ENCODE measurements at regions not wholly inside any gene's neighbourhood (a gene's known extent, or its start where the extent isn't known, plus 50 kb on each side); places are given as distances from the start of the nearest gene placed in this dataset.
A peak's percentile ranks its signal among the peaks of the same experiment; 100 is the strongest.

GRCh38 chr19:30160426-30160825 is 211.8 kb upstream of the ZNF536 start:
- no peak overlapping the region for H3K27ac ChIP-seq (ENCODE audit: low read depth in 1 of 2, low read length in 2 of 2)
- H3K9ac ChIP-seq (ENCODE audit: low read depth in 1 of 2, low read length in 2 of 2): no peak overlapping the region
- peak; percentile 14 for DNase-seq (ENCODE audit: low spot score)
- 72% methylated on average over 9 of the region's 9 CpGs for WGBS
- H3K36me3 ChIP-seq (ENCODE audit: control insufficient read depth in 4 of 4, insufficient read depth in 3 of 4, low read depth in 1 of 4, low read length in 3 of 4): no peaks in the 10 kb centered on the region
- no peak overlapping the region for H3K4me3 ChIP-seq (ENCODE audit: low read depth in 1 of 3, low read length in 3 of 3)
- no peaks in the 10 kb centered on the region for H3K9me3 ChIP-seq (ENCODE audit: control insufficient read depth in 4 of 4, low read length in 3 of 4)
- TF ChIP-seq FOXA2 (IDR thresholded peaks at IDR 0.05) (no peak), FOXA1 (IDR thresholded peaks at IDR 0.05) (no peak), RXRA (IDR thresholded peaks at IDR 0.05) (no peak), HNF4G (IDR thresholded peaks at IDR 0.05) (no peak)
- H3K4me1 ChIP-seq (ENCODE audit: control insufficient read depth in 4 of 4, insufficient read depth in 4 of 4, low read length in 3 of 4): no peaks in the 10 kb centered on the region
- H3K27me3 ChIP-seq (ENCODE audit: control insufficient read depth in 4 of 4, insufficient read depth in 4 of 4, low read length in 3 of 4): peaks cover 0 to 3% (median under 1%) of the 10 kb centered on the region in 4 donors

GRCh38 chr19:30161021-30161655 is 211.0 kb upstream of the ZNF536 start:
- H3K4me1 ChIP-seq (ENCODE audit: control insufficient read depth in 4 of 4, insufficient read depth in 4 of 4, low read length in 3 of 4): no peaks in the 10 kb centered on the region
- peak; percentile 13 for DNase-seq (ENCODE audit: low spot score)
- WGBS: 84% methylated on average over 7 of the region's 7 CpGs
- H3K4me3 ChIP-seq (ENCODE audit: low read depth in 1 of 3, low read length in 3 of 3): no peak overlapping the region
- no peak overlapping the region for H3K27ac ChIP-seq (ENCODE audit: low read depth in 1 of 2, low read length in 2 of 2)
- TF ChIP-seq SP1 (IDR thresholded peaks at IDR 0.05): no peak
- no peak for TF ChIP-seq GABPA (IDR thresholded peaks at IDR 0.05 in 1 of 2, conservative IDR thresholded peaks at IDR 0.05 in 1 of 2)
- no peak for TF ChIP-seq JUND (IDR thresholded peaks at IDR 0.05)
- no peak for TF ChIP-seq FOXA2 (IDR thresholded peaks at IDR 0.05)
- no peak for TF ChIP-seq YY1 (IDR thresholded peaks at IDR 0.05)
- TF ChIP-seq RAD21 (IDR thresholded peaks at IDR 0.05): no peak
- no peak for TF ChIP-seq HNF4G (IDR thresholded peaks at IDR 0.05)
- TF ChIP-seq FOXA1 (IDR thresholded peaks at IDR 0.05): no peak
- TF ChIP-seq, protein P1, sequence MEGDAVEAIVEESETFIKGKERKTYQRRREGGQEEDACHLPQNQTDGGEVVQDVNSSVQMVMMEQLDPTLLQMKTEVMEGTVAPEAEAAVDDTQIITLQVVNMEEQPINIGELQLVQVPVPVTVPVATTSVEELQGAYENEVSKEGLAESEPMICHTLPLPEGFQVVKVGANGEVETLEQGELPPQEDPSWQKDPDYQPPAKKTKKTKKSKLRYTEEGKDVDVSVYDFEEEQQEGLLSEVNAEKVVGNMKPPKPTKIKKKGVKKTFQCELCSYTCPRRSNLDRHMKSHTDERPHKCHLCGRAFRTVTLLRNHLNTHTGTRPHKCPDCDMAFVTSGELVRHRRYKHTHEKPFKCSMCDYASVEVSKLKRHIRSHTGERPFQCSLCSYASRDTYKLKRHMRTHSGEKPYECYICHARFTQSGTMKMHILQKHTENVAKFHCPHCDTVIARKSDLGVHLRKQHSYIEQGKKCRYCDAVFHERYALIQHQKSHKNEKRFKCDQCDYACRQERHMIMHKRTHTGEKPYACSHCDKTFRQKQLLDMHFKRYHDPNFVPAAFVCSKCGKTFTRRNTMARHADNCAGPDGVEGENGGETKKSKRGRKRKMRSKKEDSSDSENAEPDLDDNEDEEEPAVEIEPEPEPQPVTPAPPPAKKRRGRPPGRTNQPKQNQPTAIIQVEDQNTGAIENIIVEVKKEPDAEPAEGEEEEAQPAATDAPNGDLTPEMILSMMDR (IDR thresholded peaks at IDR 0.05; ENCODE audit: low read depth, low read length, missing input control): no peak
- no peak for TF ChIP-seq RXRA (IDR thresholded peaks at IDR 0.05)
- no peaks in the 10 kb centered on the region for H3K9me3 ChIP-seq (ENCODE audit: control insufficient read depth in 4 of 4, low read length in 3 of 4)
- H3K9ac ChIP-seq (ENCODE audit: low read depth in 1 of 2, low read length in 2 of 2): no peak overlapping the region
- H3K36me3 ChIP-seq (ENCODE audit: control insufficient read depth in 4 of 4, insufficient read depth in 3 of 4, low read depth in 1 of 4, low read length in 3 of 4): no peaks in the 10 kb centered on the region
- peaks cover 0 to 3% (median under 1%) of the 10 kb centered on the region in 4 donors for H3K27me3 ChIP-seq (ENCODE audit: control insufficient read depth in 4 of 4, insufficient read depth in 4 of 4, low read length in 3 of 4)

DNA sequence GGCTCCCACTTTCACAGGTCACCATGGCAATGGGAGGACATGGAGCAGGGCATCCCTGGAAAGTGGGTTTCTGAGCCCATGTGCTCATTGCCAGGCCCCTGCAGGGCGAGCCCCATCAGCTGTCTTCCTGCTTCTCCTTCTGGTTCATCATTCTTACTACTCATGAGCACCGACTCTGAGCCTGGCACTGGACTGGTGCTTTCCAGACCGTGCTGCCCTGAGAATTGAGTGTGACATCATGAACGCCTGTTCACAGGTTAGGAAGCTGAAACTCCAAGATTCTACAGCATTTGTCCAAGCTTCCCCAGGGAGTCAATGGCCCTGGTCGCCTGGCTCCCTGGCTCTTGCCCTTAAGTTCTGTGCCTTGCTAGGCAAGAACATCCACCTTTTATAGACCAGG is 210.4 kb upstream of the ZNF536 start:
- peak; percentile 1 for DNase-seq (ENCODE audit: low spot score)
- 64% methylated on average over 5 of the region's 5 CpGs for WGBS
- TF ChIP-seq RXRA (IDR thresholded peaks at IDR 0.05): no peak
- TF ChIP-seq FOXA2 (IDR thresholded peaks at IDR 0.05): no peak
- no peak for TF ChIP-seq ZBTB33 (IDR thresholded peaks at IDR 0.05)
- TF ChIP-seq, protein P2, sequence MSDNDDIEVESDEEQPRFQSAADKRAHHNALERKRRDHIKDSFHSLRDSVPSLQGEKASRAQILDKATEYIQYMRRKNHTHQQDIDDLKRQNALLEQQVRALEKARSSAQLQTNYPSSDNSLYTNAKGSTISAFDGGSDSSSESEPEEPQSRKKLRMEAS (IDR thresholded peaks at IDR 0.05): no peak
- TF ChIP-seq, protein P1 (IDR thresholded peaks at IDR 0.05; ENCODE audit: low read depth, low read length, missing input control): no peak
- TF ChIP-seq ATF3 (IDR thresholded peaks at IDR 0.05): no peak
- no peak for TF ChIP-seq HNF4A (conservative IDR thresholded peaks at IDR 0.05)
- no peak for TF ChIP-seq JUND (IDR thresholded peaks at IDR 0.05)
- TF ChIP-seq, protein P3, sequence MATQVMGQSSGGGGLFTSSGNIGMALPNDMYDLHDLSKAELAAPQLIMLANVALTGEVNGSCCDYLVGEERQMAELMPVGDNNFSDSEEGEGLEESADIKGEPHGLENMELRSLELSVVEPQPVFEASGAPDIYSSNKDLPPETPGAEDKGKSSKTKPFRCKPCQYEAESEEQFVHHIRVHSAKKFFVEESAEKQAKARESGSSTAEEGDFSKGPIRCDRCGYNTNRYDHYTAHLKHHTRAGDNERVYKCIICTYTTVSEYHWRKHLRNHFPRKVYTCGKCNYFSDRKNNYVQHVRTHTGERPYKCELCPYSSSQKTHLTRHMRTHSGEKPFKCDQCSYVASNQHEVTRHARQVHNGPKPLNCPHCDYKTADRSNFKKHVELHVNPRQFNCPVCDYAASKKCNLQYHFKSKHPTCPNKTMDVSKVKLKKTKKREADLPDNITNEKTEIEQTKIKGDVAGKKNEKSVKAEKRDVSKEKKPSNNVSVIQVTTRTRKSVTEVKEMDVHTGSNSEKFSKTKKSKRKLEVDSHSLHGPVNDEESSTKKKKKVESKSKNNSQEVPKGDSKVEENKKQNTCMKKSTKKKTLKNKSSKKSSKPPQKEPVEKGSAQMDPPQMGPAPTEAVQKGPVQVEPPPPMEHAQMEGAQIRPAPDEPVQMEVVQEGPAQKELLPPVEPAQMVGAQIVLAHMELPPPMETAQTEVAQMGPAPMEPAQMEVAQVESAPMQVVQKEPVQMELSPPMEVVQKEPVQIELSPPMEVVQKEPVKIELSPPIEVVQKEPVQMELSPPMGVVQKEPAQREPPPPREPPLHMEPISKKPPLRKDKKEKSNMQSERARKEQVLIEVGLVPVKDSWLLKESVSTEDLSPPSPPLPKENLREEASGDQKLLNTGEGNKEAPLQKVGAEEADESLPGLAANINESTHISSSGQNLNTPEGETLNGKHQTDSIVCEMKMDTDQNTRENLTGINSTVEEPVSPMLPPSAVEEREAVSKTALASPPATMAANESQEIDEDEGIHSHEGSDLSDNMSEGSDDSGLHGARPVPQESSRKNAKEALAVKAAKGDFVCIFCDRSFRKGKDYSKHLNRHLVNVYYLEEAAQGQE (IDR thresholded peaks at IDR 0.05): no peak
- TF ChIP-seq HNF4G (IDR thresholded peaks at IDR 0.05): no peak
- no peak for TF ChIP-seq YY1 (IDR thresholded peaks at IDR 0.05)
- TF ChIP-seq RAD21 (IDR thresholded peaks at IDR 0.05): no peak
- TF ChIP-seq EGR1 (IDR thresholded peaks at IDR 0.05; ENCODE audit: low read depth in 2 of 2): no peak
- TF ChIP-seq GABPA (IDR thresholded peaks at IDR 0.05 in 1 of 2, conservative IDR thresholded peaks at IDR 0.05 in 1 of 2): no peak
- H3K27me3 ChIP-seq (ENCODE audit: control insufficient read depth in 4 of 4, insufficient read depth in 4 of 4, low read length in 3 of 4): peaks cover 0 to 3% (median under 1%) of the 10 kb centered on the region in 4 donors
- no peak overlapping the region for H3K27ac ChIP-seq (ENCODE audit: low read depth in 1 of 2, low read length in 2 of 2)
- no peak overlapping the region for H3K4me3 ChIP-seq (ENCODE audit: low read depth in 1 of 3, low read length in 3 of 3)
- no peak overlapping the region for H3K9ac ChIP-seq (ENCODE audit: low read depth in 1 of 2, low read length in 2 of 2)
- H3K36me3 ChIP-seq (ENCODE audit: control insufficient read depth in 4 of 4, insufficient read depth in 3 of 4, low read depth in 1 of 4, low read length in 3 of 4): no peaks in the 10 kb centered on the region
- no peaks in the 10 kb centered on the region for H3K4me1 ChIP-seq (ENCODE audit: control insufficient read depth in 4 of 4, insufficient read depth in 4 of 4, low read length in 3 of 4)
- no peaks in the 10 kb centered on the region for H3K9me3 ChIP-seq (ENCODE audit: control insufficient read depth in 4 of 4, low read length in 3 of 4)

Measured in liver (tissue), 8 donors.